Heart right ventricle (tissue), 16 donors: ENCODE measurements at regions not wholly inside any gene's neighbourhood (a gene's known extent, or its start where the extent isn't known, plus 50 kb on each side); places are given as distances from the start of the nearest gene placed in this dataset.
"Not testable (repeated sequence)": the region's sequence is repeated elsewhere in the genome, so short reads cannot be mapped to it uniquely, and the experiment has no call there.

Experiments
- ATAC-seq, 8 donors: fragments of 200-7000 bp; cut with Tn5 transposase; one replicate each; pipeline ENCODE4 v1.9.1; 2020; ENCODE audit warnings: mild to moderate bottlenecking in 8 of 8, moderate library complexity in 8 of 8, moderate number of reproducible peaks in 1 of 8
- DNase-seq, 2 donors: peaks; one replicate each; pipeline ENCODE4 v3.0.0-alpha.2; 2020
- H3K27ac ChIP-seq, 10 donors: fragments of 200-600 bp; sonication (generic) in 2 of 10; one replicate each; pipeline versions ENCODE4 v1.5.0 to v1.8.0; 2020 to 2022; ENCODE audit warnings: mild to moderate bottlenecking in 3 of 10
- H3K27me3 ChIP-seq, 7 donors: fragments of 200-600 bp; one replicate each; pipeline ENCODE4 v1.8.0; 2021 to 2022; ENCODE audit warnings: mild to moderate bottlenecking in 2 of 7
- H3K36me3 ChIP-seq, 9 donors: fragments of 200-600 bp; sonication (generic) in 1 of 9; one replicate each; pipeline versions ENCODE4 v1.5.0 to v1.8.0; 2020 to 2022; ENCODE audit warnings: mild to moderate bottlenecking in 2 of 9
- H3K4me1 ChIP-seq, 9 donors: fragments of 200-600 bp; sonication (generic) in 1 of 9; one replicate each; pipeline versions ENCODE4 v1.5.0 to v1.8.0; 2020 to 2022; ENCODE audit warnings: mild to moderate bottlenecking in 4 of 9
- H3K4me3 ChIP-seq, 10 donors: fragments of 200-600 bp; sonication (generic) in 2 of 10; one replicate each; pipeline versions ENCODE4 v1.5.0 to v1.8.0; 2020 to 2022; ENCODE audit warnings: mild to moderate bottlenecking in 7 of 10, moderate library complexity in 2 of 10
- H3K9me3 ChIP-seq, 11 donors: fragments of 200-600 bp in 10 of 11; sonication (generic) in 2 of 11; one replicate each; pipeline versions ENCODE4 v1.5.0 to v1.8.0; 2013 to 2022; ENCODE audit warnings: mild to moderate bottlenecking in 2 of 11, control low read depth in 1 of 11, moderate library complexity in 1 of 11
- WGBS, 2 donors: extraction: QIAGEN DNeasy Blood & Tissue Kit; methylation state at CpG; one replicate each; pipeline ENCODE4 v1.1.7; 2013; ENCODE audit warnings: inconsistent platforms in 1 of 2; 5-methylcytosine and 5-hydroxymethylcytosine counted together
- intact Hi-C, 10 donors: fragments of 100-400 bp; cut with DNase I; formaldehyde crosslinking; loops; one replicate each; pipeline versions ENCODE4 v1.11.1 to v1.14.2; 2022
- TF ChIP-seq, protein P1 (sequence below), 9 donors: fragments of 200-600 bp; sonication (generic) in 2 of 9; IDR thresholded peaks; one replicate each; pipeline versions ENCODE4 v1.5.0 to v1.8.0; 2021 to 2022; ENCODE audit warnings: antibody characterized with exemption in 9 of 9, mild to moderate bottlenecking in 5 of 9, moderate library complexity in 1 of 9
- donor health status: Arrhythmogenic right ventricular cardiomyopathy.
- donor health status: ischemic (EF 13 %, LVEDD 7.1; RV severe dilation, severe dysfunction).
- donor health status: healthy with polysubstance abuse.
- donor health status: DM: no; HTN: yes; CAD: no.
- donor health status: DM: no; HTN: no; CAD: no.
- donor health status: ischemic (EF 25% LVEDD 6.9; RV normal size, moderate dysfunction).
- donor health status: ischemic (EF 25% LVEDD 5.7; RV mildly dilated, moderate dysfunction).
- donor health status: healthy.
- donor health status: DM: yes; HTN: yes; CAD: no.
- donor health status: Ischemic cardiomyopathy.
- donor health status: ischemic (EF 35%, LVEDD 5.7; RV mildly dilated, moderate dysfunction).
- donor health status: nonischemic (EF 11% LVEDD 7.7; RV severe dilation, severe dysfunction).
- donor health status: DM: yes; HTN: yes; CAD: no.
- donor health status: PGD.
- donor health status: ischemic (EF 29% LVEDD 5.4; RV normal size, mild dysfunction).
- donor health status: nonischemic (EF 23%, LVEDD 6.1; RV moderate dilation, normal function).

DNA sequence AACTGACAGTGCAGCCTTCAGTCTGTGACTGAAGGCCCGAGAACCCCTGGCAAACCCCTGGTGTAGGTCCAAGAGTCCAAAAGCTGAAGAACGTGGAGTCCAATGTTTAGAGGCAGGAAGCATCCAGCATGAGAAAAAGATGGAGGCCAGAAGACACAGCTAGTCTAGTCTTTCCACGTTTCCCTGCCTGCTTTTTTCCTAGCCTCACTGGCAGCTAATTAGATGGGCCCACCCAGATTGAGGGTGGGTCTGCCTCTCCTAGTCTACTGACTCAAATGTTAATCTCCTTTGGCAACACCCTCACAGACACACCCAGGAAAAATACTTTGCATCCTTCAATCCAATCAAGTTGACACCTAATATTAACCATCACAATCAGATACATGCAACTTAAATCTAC, 87.8 kb downstream of the TENT5D start:
- H3K27me3 ChIP-seq, H3K4me1 ChIP-seq, H3K36me3 ChIP-seq, intact Hi-C loops, ATAC-seq, H3K27ac ChIP-seq, H3K9me3 ChIP-seq, H3K4me3 ChIP-seq, DNase-seq: not testable (repeated sequence)
- 82 to 89% methylated on average over 3 of the region's 3 CpGs for WGBS, 2 donors

DNA sequence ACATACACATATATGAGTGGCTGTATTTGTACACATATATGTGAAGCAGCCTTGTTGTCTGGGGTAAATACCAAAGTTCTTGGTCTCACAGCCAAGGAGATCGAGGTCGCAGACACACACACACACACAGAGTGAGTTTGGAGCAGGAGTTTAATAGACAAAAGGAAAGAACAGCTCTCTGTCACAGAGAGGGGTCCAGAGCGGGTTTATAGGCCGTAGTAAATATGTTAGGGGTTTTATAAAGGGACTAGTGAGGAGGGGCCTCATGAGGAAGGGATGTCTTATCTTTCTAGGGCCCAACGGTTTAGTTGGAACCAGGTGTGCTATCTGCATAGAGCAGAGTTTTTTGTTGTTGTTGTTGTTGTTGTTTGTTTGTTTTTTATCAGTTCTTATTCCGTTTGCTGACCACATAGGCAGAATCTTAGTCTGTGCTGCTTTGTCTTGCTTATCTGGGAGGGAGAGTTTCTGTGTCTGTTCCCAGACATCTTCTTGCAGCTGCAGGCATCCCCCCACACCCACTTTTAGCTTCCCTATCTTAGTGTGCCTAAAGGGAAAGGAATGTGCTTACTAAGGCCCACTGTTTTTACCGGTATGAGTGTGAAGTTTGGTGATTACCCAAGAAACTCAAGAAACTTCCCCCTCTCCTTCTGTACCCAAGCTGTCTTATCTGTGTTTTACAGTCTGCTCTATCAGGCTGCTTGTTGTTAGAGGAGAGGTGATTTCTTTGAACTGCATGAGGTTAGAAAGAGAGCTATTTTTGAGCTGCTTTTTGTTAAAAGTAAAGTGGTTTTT, 91.9 kb downstream of the TENT5D start:
- Histone ChIP-seq H3K4me1 (no peaks in the 10 kb centered on the region), H3K9me3 (no peaks in the 10 kb centered on the region), H3K27me3 (peaks cover 0 to 11% (median 0%) of the 10 kb centered on the region in 7 donors), H3K27ac (no peak overlapping the region), H3K36me3 (no peaks in the 10 kb centered on the region), H3K4me3 (no peak overlapping the region)
- intact Hi-C loops: no loop called here
- TF ChIP-seq, protein P1, sequence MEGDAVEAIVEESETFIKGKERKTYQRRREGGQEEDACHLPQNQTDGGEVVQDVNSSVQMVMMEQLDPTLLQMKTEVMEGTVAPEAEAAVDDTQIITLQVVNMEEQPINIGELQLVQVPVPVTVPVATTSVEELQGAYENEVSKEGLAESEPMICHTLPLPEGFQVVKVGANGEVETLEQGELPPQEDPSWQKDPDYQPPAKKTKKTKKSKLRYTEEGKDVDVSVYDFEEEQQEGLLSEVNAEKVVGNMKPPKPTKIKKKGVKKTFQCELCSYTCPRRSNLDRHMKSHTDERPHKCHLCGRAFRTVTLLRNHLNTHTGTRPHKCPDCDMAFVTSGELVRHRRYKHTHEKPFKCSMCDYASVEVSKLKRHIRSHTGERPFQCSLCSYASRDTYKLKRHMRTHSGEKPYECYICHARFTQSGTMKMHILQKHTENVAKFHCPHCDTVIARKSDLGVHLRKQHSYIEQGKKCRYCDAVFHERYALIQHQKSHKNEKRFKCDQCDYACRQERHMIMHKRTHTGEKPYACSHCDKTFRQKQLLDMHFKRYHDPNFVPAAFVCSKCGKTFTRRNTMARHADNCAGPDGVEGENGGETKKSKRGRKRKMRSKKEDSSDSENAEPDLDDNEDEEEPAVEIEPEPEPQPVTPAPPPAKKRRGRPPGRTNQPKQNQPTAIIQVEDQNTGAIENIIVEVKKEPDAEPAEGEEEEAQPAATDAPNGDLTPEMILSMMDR (IDR thresholded peaks at IDR 0.05): no peak
- WGBS, 2 donors: 21 to 25% methylated on average over 7 of the region's 7 CpGs
- DNase-seq (no peak), ATAC-seq (no peak)

DNA sequence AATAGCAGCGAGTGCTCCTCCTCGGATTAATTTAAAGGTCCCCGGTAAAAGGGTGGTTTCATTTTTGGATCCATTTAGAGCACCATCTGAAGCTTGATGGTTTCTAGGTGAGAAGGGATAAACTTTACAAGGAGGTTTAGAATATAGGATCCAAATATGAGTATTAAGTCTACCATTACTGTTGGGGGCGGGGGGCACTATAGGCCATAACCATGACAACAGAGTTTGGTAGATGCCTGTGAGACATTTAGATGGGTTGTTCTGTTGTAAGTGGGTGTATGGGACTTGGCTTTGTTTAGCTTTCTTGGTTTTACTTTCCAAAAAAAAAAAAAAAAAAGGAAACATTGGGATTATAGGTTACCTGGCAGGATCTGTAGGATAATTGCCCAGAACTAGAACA, 92.7 kb downstream of the TENT5D start:
- Histone ChIP-seq H3K36me3 (no peaks in the 10 kb centered on the region), H3K27me3 (peaks cover 0 to 11% (median 0%) of the 10 kb centered on the region in 7 donors), H3K9me3 (no peaks in the 10 kb centered on the region), H3K4me3 (no peak overlapping the region), H3K4me1 (no peaks in the 10 kb centered on the region), H3K27ac (no peak overlapping the region)
- TF ChIP-seq, protein P1 (IDR thresholded peaks at IDR 0.05): no peak
- 34 to 35% methylated on average over 4 of the region's 4 CpGs for WGBS, 2 donors
- no peak for DNase-seq
- ATAC-seq: no peak
- intact Hi-C loops: no loop called here

DNA sequence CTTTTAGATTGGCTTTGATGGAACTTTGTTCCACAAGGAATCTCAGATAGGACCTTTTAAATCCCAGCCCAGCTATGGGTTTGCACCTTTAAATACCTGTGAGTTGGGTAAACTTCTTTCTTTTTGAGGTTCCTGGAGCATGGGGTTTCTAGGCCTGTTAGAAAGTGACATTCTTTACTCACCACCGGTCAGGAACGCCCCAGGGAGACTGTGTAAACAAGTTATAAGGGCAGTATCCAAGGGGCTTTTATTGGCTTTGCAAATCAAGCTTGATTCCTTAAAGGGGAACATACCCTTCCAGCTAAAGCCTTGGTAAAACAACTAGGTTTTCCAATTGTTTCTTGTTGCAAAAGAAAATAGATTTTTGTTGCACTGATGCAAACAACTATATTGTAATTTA, 93.4 kb downstream of the TENT5D start:
- WGBS, 2 donors: 4 to 10% methylated on average over 2 of the region's 2 CpGs
- Histone ChIP-seq H3K4me3 (no peak overlapping the region), H3K27me3 (peaks cover 0 to 11% (median 0%) of the 10 kb centered on the region in 7 donors), H3K27ac (no peak overlapping the region), H3K9me3 (no peaks in the 10 kb centered on the region), H3K36me3 (no peaks in the 10 kb centered on the region), H3K4me1 (no peaks in the 10 kb centered on the region)
- intact Hi-C loops: no loop called here
- ATAC-seq: no peak
- no peak for DNase-seq
- TF ChIP-seq, protein P1 (IDR thresholded peaks at IDR 0.05): no peak

DNA sequence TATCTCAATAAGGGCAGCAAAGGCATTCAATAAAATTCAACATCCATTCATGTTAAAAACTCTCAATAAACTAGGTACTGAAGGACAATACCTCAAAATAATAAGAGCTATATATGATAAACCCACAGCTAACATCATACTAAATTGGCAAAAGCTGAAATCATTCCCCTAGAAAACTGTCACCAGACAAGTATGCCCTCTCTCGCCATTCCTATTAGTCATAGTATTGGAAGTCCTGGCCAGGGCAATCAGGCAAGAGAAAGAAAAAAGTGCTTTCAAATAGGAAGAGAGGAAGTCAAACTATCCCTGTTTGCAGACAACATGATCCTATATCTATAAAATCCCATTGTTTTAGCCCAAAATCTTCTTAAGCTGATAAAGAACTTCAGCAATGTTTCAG, 116.8 kb downstream of the TENT5D start:
- no peaks in the 10 kb centered on the region for H3K36me3 ChIP-seq
- intact Hi-C loops: no loop called here
- ATAC-seq: no peak
- TF ChIP-seq, protein P1 (IDR thresholded peaks at IDR 0.05): no peak
- WGBS, 2 donors: 0 to 100% methylated on average over 1 of the region's 1 CpG
- DNase-seq: no peak
- no peak overlapping the region for H3K27ac ChIP-seq
- no peaks in the 10 kb centered on the region for H3K4me1 ChIP-seq
- no peak overlapping the region for H3K4me3 ChIP-seq
- no peaks in the 10 kb centered on the region for H3K27me3 ChIP-seq
- H3K9me3 ChIP-seq: no peaks in the 10 kb centered on the region
